ENCODE measurements at regions not wholly inside any gene's neighbourhood (a gene's known extent, or its start where the extent isn't known, plus 50 kb on each side); places are given as distances from the start of the nearest gene placed in this dataset.

DNA sequence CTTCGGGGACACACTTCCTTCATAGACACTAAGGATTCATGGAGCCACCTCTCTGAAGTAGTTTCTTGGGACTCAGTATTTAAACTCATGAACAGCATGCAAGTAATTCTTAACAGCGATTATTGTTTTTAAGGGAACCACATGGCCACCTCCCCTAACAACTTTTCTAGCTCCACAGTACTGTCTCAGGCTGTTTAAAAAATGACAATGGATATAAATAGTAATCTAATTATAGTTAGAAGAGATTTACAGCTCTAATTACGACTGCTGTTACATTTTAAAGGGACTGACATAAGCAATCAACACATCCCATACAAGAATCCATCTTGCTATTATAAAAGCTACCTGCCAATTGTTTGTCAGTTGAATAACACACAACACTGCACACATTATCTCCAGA is 72.1 kb upstream of the HDGFL1 start:
- H3K4me1 ChIP-seq (ENCODE audit: control insufficient read depth, insufficient read depth, low read length, unreplicated experiment) = no peaks in the 10 kb centered on the region
- H2AFZ ChIP-seq (ENCODE audit: low read length, unreplicated experiment) = no peak overlapping the region
- H3K79me2 ChIP-seq (ENCODE audit: control insufficient read depth, insufficient read depth, low read length, unreplicated experiment) = no peaks in the 10 kb centered on the region
- H3K4me3 ChIP-seq (ENCODE audit: low read depth, low read length) = no peak overlapping the region
- H3K27me3 ChIP-seq (ENCODE audit: insufficient read depth, low read length) = no peaks in the 10 kb centered on the region
- H3K36me3 ChIP-seq (ENCODE audit: insufficient read depth, low read length) = no peaks in the 10 kb centered on the region
- H3K27ac ChIP-seq (ENCODE audit: low read depth, low read length) = no peak overlapping the region

DNA sequence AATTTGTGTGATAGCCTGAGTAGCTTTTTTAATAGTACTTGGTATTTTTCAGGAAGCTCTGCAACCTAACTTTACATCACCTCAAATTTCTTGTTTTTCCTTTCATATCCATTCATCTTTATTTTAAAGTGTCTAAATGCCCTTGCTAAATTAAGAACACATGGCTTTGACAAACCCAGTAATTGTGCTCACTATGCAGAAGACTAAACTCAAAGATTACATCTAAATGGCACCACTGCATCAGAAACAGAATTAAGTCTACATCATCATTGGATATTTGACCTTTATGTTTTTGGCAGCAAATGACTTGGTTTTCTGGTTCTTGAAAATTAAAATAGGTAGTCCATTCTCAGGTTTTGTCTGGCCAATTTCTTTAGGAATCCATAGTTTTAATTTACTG is 69.6 kb upstream of the HDGFL1 start:
- H3K79me2 ChIP-seq (ENCODE audit: control insufficient read depth, insufficient read depth, low read length, unreplicated experiment) = no peaks in the 10 kb centered on the region
- H3K36me3 ChIP-seq (ENCODE audit: insufficient read depth, low read length) = no peaks in the 10 kb centered on the region
- H3K27me3 ChIP-seq (ENCODE audit: insufficient read depth, low read length) = no peaks in the 10 kb centered on the region
- H3K4me1 ChIP-seq (ENCODE audit: control insufficient read depth, insufficient read depth, low read length, unreplicated experiment) = no peaks in the 10 kb centered on the region
- no peak overlapping the region for H2AFZ ChIP-seq (ENCODE audit: low read length, unreplicated experiment)
- no peak overlapping the region for H3K27ac ChIP-seq (ENCODE audit: low read depth, low read length)
- no peak overlapping the region for H3K4me3 ChIP-seq (ENCODE audit: low read depth, low read length)

DNA sequence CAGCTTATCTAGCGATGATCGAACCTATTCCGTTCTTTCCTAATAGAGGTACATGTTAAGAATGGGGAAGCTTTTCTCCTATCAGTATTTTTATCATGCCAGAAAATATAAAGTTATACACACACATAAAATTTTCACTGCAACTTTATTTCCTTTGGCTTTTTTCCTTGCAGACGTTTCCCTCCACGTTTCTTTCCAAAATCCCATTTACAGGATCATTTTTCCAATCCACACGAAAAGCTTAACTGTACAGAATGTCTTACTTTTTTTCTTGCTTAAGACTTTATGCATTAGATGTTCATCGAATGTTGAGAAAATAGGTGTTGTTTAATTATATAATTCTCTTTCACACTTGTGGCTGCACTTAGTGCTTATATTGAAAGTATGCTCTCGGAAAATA is 62.9 kb upstream of the HDGFL1 start:
- no peak overlapping the region for H3K27ac ChIP-seq (ENCODE audit: low read depth, low read length)
- H3K36me3 ChIP-seq (ENCODE audit: insufficient read depth, low read length) = no peaks in the 10 kb centered on the region
- H2AFZ ChIP-seq (ENCODE audit: low read length, unreplicated experiment) = no peak overlapping the region
- no peak overlapping the region for H3K4me3 ChIP-seq (ENCODE audit: low read depth, low read length)
- no peaks in the 10 kb centered on the region for H3K27me3 ChIP-seq (ENCODE audit: insufficient read depth, low read length)
- H3K79me2 ChIP-seq (ENCODE audit: control insufficient read depth, insufficient read depth, low read length, unreplicated experiment) = no peaks in the 10 kb centered on the region
- no peaks in the 10 kb centered on the region for H3K4me1 ChIP-seq (ENCODE audit: control insufficient read depth, insufficient read depth, low read length, unreplicated experiment)

DNA sequence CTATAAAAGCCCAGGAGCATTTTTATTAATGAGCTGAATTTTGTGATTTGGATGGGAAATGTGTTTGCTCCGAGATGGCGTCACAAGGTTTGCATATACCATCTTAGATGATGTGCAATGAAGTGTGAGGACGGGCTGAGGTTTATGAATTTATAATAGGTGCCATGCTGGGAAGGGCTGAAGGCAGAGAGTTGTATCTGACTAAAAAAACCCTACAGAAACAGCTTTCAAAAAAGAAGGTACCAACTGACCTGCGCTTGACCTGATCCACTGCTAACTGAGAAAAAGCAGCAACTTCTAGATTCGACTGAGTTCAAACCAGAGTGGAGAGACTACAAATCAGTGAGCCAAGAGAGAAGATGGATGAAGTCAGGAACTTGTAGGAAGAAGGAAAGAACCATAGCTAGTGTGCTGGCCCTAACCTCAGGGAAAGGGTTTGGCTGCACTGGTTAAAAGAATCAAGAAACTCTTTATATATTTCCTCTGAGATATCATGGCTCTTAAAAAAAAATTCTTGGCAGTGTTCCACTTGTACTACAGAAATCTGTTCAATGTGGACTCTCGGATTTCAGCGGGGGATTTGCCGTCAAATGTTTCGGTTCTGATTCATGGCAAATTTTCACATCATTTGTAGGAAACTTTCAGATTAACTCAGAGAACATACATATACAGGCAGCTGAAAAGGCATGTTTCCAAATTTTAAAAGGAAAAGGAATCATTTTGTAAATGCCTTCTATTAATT is 56.5 kb upstream of the HDGFL1 start:
- H3K4me1 ChIP-seq (ENCODE audit: control insufficient read depth, insufficient read depth, low read length, unreplicated experiment) = no peaks in the 10 kb centered on the region
- no peak overlapping the region for H3K4me3 ChIP-seq (ENCODE audit: low read depth, low read length)
- H2AFZ ChIP-seq (ENCODE audit: low read length, unreplicated experiment) = no peak overlapping the region
- no peaks in the 10 kb centered on the region for H3K36me3 ChIP-seq (ENCODE audit: insufficient read depth, low read length)
- no peaks in the 10 kb centered on the region for H3K79me2 ChIP-seq (ENCODE audit: control insufficient read depth, insufficient read depth, low read length, unreplicated experiment)
- H3K27me3 ChIP-seq (ENCODE audit: insufficient read depth, low read length) = no peaks in the 10 kb centered on the region
- H3K27ac ChIP-seq (ENCODE audit: low read depth, low read length) = no peak overlapping the region

DNA sequence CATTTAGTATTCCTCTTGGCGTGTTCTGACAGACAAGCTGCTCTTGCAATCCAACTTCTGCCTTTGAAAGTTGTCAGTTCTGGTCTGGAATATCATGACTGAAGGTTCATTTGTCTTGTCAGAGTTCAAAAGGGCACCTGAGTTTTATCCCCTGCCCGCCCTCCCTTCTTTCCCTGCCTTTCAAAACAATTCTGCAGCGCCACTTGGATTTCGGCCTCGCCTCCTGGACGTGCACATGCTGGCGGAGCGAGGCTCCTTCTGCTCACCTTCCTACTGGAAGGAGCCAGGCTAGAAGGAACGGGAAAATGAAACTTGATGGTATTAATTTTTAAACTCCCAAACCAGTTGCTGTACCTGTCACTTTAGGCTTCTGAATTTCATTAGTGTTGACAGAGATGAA is 55.7 kb upstream of the HDGFL1 start:
- H3K27me3 ChIP-seq (ENCODE audit: insufficient read depth, low read length) = no peaks in the 10 kb centered on the region
- H3K4me3 ChIP-seq (ENCODE audit: low read depth, low read length) = no peak overlapping the region
- no peaks in the 10 kb centered on the region for H3K4me1 ChIP-seq (ENCODE audit: control insufficient read depth, insufficient read depth, low read length, unreplicated experiment)
- H3K79me2 ChIP-seq (ENCODE audit: control insufficient read depth, insufficient read depth, low read length, unreplicated experiment) = no peaks in the 10 kb centered on the region
- H3K27ac ChIP-seq (ENCODE audit: low read depth, low read length) = no peak overlapping the region
- H3K36me3 ChIP-seq (ENCODE audit: insufficient read depth, low read length) = no peaks in the 10 kb centered on the region
- H2AFZ ChIP-seq (ENCODE audit: low read length, unreplicated experiment) = no peak overlapping the region

DNA sequence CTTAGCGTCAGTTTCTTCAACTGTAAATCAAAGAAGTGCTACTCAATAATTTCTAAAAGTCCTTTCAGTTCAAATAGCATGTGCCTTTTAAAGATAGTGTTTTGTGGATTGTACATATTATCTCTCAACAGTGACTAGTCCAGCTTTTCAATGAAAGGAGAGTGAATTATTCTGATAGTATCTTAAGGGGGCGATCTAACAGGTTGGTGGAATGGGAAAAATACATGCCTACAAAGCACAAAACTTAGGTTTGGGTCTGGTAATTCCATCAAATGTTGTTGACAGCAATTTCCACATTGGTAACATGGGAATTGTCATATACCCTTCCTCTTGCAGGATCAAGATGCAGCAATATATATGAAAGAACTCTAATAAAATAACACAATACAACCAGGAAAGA is 50.1 kb upstream of the HDGFL1 start:
- no peaks in the 10 kb centered on the region for H3K27me3 ChIP-seq (ENCODE audit: insufficient read depth, low read length)
- no peaks in the 10 kb centered on the region for H3K4me1 ChIP-seq (ENCODE audit: control insufficient read depth, insufficient read depth, low read length, unreplicated experiment)
- no peaks in the 10 kb centered on the region for H3K79me2 ChIP-seq (ENCODE audit: control insufficient read depth, insufficient read depth, low read length, unreplicated experiment)
- no peak overlapping the region for H2AFZ ChIP-seq (ENCODE audit: low read length, unreplicated experiment)
- no peaks in the 10 kb centered on the region for H3K36me3 ChIP-seq (ENCODE audit: insufficient read depth, low read length)
- no peak overlapping the region for H3K27ac ChIP-seq (ENCODE audit: low read depth, low read length)
- no peak overlapping the region for H3K4me3 ChIP-seq (ENCODE audit: low read depth, low read length)

Measured in ACC112 (cell line).